Left lung (tissue), 4 donors: ENCODE measurements at regions not wholly inside any gene's neighbourhood (a gene's known extent, or its start where the extent isn't known, plus 50 kb on each side); places are given as distances from the start of the nearest gene placed in this dataset.

Experiments used
- ATAC-seq: fragments of 200-7000 bp; cut with Tn5 transposase; one replicate; pipeline ENCODE4 v1.9.1; 2020; ENCODE audit warnings: moderate library complexity
- DNase-seq, 4 donors: peaks; one replicate each; pipeline ENCODE4 v3.0.0-alpha.2; 2013 to 2020
- H3K27ac ChIP-seq, 2 donors: fragments of 200-600 bp; sonication (generic) in 1 of 2; one replicate each; pipeline versions ENCODE4 v1.5.0 to v1.8.0; 2020 to 2021
- H3K27me3 ChIP-seq, 2 donors: fragments of 200-600 bp; sonication (generic) in 1 of 2; one replicate each; pipeline versions ENCODE4 v1.5.0 to v1.8.0; 2020 to 2021
- H3K36me3 ChIP-seq, 2 donors: fragments of 200-600 bp; sonication (generic) in 1 of 2; one replicate each; pipeline versions ENCODE4 v1.5.0 to v1.8.0; 2020 to 2021
- H3K4me1 ChIP-seq, 2 donors: fragments of 200-600 bp; one replicate each; pipeline ENCODE4 v1.8.0; 2021
- H3K4me3 ChIP-seq, 2 donors: fragments of 200-600 bp; sonication (generic) in 1 of 2; one replicate each; pipeline versions ENCODE4 v1.5.0 to v1.8.0; 2020 to 2021; ENCODE audit warnings: mild to moderate bottlenecking in 1 of 2
- H3K9me3 ChIP-seq, 2 donors: fragments of 200-600 bp; sonication (generic) in 1 of 2; one replicate each; pipeline versions ENCODE4 v1.5.0 to v1.8.0; 2020 to 2021
- intact Hi-C, 2 donors: fragments of 100-400 bp; cut with DNase I; formaldehyde crosslinking; loops; one replicate each; pipeline versions ENCODE4 v1.11.2 to v1.14.2; 2022
- TF ChIP-seq, protein P1 (sequence below), 2 donors: fragments of 200-600 bp; sonication (generic) in 1 of 2; IDR thresholded peaks; one replicate each; pipeline versions ENCODE4 v1.5.0 to v1.8.0; 2021; ENCODE audit warnings: antibody characterized with exemption in 2 of 2
- donor health status: DM: no; HTN: yes; CAD: no.
- donor health status: DM: no; HTN: no; CAD: no.

DNA sequence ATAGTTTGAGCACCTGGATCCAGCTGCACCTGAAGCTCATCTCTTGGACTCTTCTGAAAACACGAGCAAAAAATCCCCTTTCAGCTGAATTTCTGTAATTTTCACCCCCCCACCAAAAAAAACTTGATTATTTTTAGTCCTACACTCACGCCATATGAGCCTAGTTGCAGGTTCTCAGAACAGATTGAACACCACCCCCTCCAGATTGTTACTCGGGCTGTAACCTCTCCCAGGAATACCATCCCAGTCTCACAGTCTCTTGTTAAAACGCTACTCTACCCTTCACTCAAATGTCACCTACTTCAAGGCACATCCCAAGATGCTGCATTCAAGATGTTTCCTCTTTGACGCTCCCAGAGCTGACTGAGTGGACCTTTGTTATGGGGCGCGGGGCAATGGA lies 96.3 kb upstream of the PRDM11 start:
- no peak overlapping the region for H3K27ac ChIP-seq
- ATAC-seq (no peak), DNase-seq (no peak)
- H3K27me3 ChIP-seq: no peaks in the 10 kb centered on the region
- H3K36me3 ChIP-seq: no peaks in the 10 kb centered on the region
- peaks cover 14 to 36% of the 10 kb centered on the region in 2 donors for H3K4me1 ChIP-seq
- H3K9me3 ChIP-seq: no peaks in the 10 kb centered on the region
- TF ChIP-seq, protein P1, sequence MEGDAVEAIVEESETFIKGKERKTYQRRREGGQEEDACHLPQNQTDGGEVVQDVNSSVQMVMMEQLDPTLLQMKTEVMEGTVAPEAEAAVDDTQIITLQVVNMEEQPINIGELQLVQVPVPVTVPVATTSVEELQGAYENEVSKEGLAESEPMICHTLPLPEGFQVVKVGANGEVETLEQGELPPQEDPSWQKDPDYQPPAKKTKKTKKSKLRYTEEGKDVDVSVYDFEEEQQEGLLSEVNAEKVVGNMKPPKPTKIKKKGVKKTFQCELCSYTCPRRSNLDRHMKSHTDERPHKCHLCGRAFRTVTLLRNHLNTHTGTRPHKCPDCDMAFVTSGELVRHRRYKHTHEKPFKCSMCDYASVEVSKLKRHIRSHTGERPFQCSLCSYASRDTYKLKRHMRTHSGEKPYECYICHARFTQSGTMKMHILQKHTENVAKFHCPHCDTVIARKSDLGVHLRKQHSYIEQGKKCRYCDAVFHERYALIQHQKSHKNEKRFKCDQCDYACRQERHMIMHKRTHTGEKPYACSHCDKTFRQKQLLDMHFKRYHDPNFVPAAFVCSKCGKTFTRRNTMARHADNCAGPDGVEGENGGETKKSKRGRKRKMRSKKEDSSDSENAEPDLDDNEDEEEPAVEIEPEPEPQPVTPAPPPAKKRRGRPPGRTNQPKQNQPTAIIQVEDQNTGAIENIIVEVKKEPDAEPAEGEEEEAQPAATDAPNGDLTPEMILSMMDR (IDR thresholded peaks at IDR 0.05): no peak
- intact Hi-C loops: no loop called here
- H3K4me3 ChIP-seq: no peak overlapping the region

DNA sequence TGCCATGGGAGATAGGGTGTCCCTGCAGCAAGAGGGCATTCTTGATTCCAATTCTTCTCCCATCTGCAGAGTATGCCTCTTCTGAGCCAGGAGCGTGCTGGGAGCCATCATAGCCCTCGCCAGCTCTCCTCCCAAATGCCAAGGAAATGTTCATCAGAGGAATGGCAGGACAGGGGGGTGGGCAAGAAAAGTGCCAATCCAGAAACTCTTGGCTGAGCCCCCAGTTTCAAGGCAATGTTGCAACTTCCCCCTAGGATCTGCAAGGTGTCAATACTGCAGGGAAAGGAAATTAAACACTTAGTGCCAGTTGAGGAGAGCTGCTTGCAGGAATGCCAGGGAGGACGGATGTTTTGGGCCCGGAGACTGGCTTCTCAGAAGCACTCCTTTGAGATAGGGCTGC lies 94.8 kb upstream of the PRDM11 start:
- intact Hi-C loops: no loop called here
- Histone ChIP-seq H3K27me3 (no peaks in the 10 kb centered on the region), H3K36me3 (no peaks in the 10 kb centered on the region), H3K27ac (no peak overlapping the region), H3K9me3 (no peaks in the 10 kb centered on the region), H3K4me1 (peaks cover 6 to 21% of the 10 kb centered on the region in 2 donors), H3K4me3 (no peak overlapping the region)
- DNase-seq (no peak), ATAC-seq (no peak)
- TF ChIP-seq, protein P1 (IDR thresholded peaks at IDR 0.05): no peak

DNA sequence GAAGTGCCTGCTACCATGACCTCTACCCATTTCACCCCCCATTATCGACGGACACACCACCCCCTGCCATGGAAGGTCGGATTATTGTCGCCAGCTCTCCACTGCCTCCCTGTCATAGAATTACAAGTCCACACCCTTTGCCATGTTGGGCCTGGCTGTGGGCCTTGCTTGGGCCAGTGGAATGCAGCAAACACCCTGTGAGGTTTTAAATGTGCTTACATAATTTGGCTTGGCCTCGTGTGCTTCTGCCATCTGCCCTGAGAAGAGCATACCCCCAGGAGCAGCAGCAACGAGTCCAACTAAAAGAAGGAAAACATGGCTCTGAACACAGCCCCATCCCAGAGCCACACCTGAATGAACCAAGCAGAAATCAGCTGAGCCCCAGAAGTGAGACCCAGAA lies 94.1 kb upstream of the PRDM11 start:
- ATAC-seq: no peak
- TF ChIP-seq, protein P1 (IDR thresholded peaks at IDR 0.05): no peak
- intact Hi-C loops: no loop called here

DNA sequence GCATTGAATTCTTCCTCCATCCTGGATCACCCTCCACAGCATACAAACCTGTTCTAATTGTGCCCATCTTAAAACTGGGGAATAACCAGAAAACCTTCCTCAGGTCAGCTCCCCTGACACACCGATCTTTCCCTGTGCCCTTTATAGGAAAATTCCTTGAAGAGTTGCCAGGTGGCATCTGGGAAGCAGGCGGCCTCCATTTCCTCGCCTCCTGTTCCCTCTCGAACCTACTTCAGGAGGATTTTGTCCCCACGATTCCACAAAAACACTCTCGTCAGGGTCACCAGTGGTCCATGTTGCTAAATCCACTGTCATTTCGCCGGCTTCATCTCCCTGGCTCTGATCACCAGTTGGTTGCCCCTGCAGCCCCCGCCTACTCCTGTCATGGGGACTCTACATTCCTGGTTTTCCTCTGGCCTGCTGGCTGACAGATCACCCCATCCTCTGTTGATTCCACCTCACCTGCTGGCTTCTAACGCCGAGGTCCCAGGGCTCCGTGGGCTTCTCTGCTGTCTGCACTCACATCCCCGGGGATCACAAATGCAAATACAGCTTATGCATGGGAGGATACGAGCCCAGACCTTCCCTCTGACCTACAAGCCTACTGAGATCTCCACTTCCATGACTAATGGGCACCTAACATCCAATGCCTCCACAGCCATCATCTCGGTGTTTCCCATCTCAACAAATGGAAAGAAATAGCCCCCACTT lies 92.5 kb upstream of the PRDM11 start:
- Histone ChIP-seq H3K36me3 (no peaks in the 10 kb centered on the region), H3K4me3 (no peak overlapping the region), H3K4me1 (peaks cover 0 to under 1% of the 10 kb centered on the region in 2 donors), H3K9me3 (no peaks in the 10 kb centered on the region), H3K27ac (no peak overlapping the region), H3K27me3 (no peaks in the 10 kb centered on the region)
- intact Hi-C loops: no loop called here
- DNase-seq (no peak), ATAC-seq (no peak)
- TF ChIP-seq, protein P1 (IDR thresholded peaks at IDR 0.05): no peak

More for the DNA sequence above, 94.1 kb upstream of the PRDM11 start:
- no peaks in the 10 kb centered on the region for H3K9me3 ChIP-seq
- peaks cover 6 to 16% of the 10 kb centered on the region in 2 donors for H3K4me1 ChIP-seq
- no peak for DNase-seq
- H3K27ac ChIP-seq: no peak overlapping the region
- H3K27me3 ChIP-seq: no peaks in the 10 kb centered on the region
- no peaks in the 10 kb centered on the region for H3K36me3 ChIP-seq
- no peak overlapping the region for H3K4me3 ChIP-seq

DNA sequence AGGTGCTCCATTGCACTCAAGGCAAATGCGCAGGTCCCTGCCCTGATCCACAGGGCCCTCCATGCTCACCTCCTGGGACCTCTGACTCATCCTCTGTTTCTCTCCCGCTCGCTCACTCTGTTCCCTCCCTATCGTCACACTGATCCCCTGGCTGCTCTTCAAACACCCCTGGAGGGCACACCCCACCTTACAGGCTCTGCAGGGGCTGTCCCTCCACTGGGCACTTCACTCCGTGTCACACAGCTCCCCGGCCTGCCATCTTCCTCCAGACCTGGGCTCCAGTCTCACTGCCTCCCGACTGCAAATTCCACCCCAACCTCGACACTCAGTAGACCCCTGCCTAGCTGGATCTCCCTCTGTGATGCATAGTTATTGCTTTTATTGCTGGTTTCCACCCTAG lies 91.5 kb upstream of the PRDM11 start:
- Histone ChIP-seq H3K4me1 (no peaks in the 10 kb centered on the region), H3K27me3 (no peaks in the 10 kb centered on the region), H3K4me3 (no peak overlapping the region), H3K36me3 (no peaks in the 10 kb centered on the region), H3K9me3 (no peaks in the 10 kb centered on the region), H3K27ac (no peak overlapping the region)
- no peak for ATAC-seq
- intact Hi-C loops: no loop called here
- DNase-seq: no peak
- TF ChIP-seq, protein P1 (IDR thresholded peaks at IDR 0.05): no peak
